T-helper 1 cell (primary cell): ENCODE measurements at regions not wholly inside any gene's neighbourhood (a gene's known extent, or its start where the extent isn't known, plus 50 kb on each side); places are given as distances from the start of the nearest gene placed in this dataset.
"Not testable (repeated sequence)": the region's sequence is repeated elsewhere in the genome, so short reads cannot be mapped to it uniquely, and the experiment has no call there.

ENCODE experiments used
- DNase-seq, 5 donors: peaks; one replicate each; pipeline ENCODE4 v3.0.0-alpha.2; 2012 to 2020

GRCh38 chr1:230591678-230592077 is 50.6 kb upstream of the COG2 start:
- DNase-seq = no peak

GRCh38 chr1:230589951-230590350 is 52.3 kb upstream of the COG2 start:
- DNase-seq = no peak

GRCh38 chr1:230588323-230588746 is 53.9 kb upstream of the COG2 start:
- no peak for DNase-seq

- no peak for DNase-seq
Observed at GRCh38 chr1:230587061-230587460, 55.2 kb upstream of the COG2 start.

GRCh38 chr1:230584660-230585059 is 57.6 kb upstream of the COG2 start:
- DNase-seq = no peak

GRCh38 chr1:230581446-230582079 is 60.7 kb upstream of the COG2 start:
- no peak for DNase-seq

GRCh38 chr1:230578616-230579015 is 63.7 kb upstream of the COG2 start:
- DNase-seq = no peak

GRCh38 chr1:230577537-230577936 is 64.7 kb upstream of the COG2 start:
- no peak for DNase-seq

- no peak for DNase-seq
Observed at GRCh38 chr1:230575886-230576500, 66.3 kb upstream of the COG2 start.

GRCh38 chr1:230574502-230574901 is 67.8 kb upstream of the COG2 start:
- DNase-seq = no peak

GRCh38 chr1:230573658-230574057 is 68.6 kb upstream of the COG2 start:
- no peak for DNase-seq

- no peak for DNase-seq
Observed at GRCh38 chr1:230572121-230573105, 69.9 kb upstream of the COG2 start.

GRCh38 chr1:230570724-230571360 is 71.4 kb upstream of the COG2 start:
- DNase-seq = no peak

- no peak for DNase-seq
Observed at GRCh38 chr1:230569201-230569600, 73.1 kb upstream of the COG2 start.

- no peak for DNase-seq
Observed at GRCh38 chr1:230568676-230569075, 73.6 kb upstream of the COG2 start.

GRCh38 chr1:230568008-230568407 is 74.3 kb upstream of the COG2 start:
- DNase-seq = no peak

- DNase-seq = no peak
Observed at GRCh38 chr1:230567221-230567575, 75.1 kb upstream of the COG2 start.

- DNase-seq = not testable (repeated sequence)
Observed at GRCh38 chr1:230566532-230567220, 75.6 kb upstream of the COG2 start.

GRCh38 chr1:230565141-230565540 is 77.1 kb upstream of the COG2 start:
- DNase-seq = no peak

GRCh38 chr1:230563591-230563990 is 78.7 kb upstream of the COG2 start:
- DNase-seq = no peak

- no peak for DNase-seq
Observed at GRCh38 chr1:230561570-230561969, 80.7 kb upstream of the COG2 start.

GRCh38 chr1:230558324-230558723 is 84.0 kb upstream of the COG2 start:
- DNase-seq = no peak

- DNase-seq = no peak
Observed at GRCh38 chr1:230556453-230556852, 85.8 kb upstream of the COG2 start.
